Immature natural killer cell (primary cell): ENCODE measurements at regions not wholly inside any gene's neighbourhood (a gene's known extent, or its start where the extent isn't known, plus 50 kb on each side); places are given as distances from the start of the nearest gene placed in this dataset.
A peak's percentile ranks its signal among the peaks of the same experiment; 100 is the strongest.

ENCODE experiments used
- DNase-seq, 3 donors: peaks; one replicate each; pipeline ENCODE4 v3.0.0; 2022; ENCODE audit warnings: mixed read lengths in 1 of 3
- H3K27ac Mint-ChIP-seq, 6 donors: one replicate each; pipeline ENCODE4 v1.8.0; 2020; ENCODE audit warnings: mixed read lengths in 6 of 6, mild to moderate bottlenecking in 5 of 6, inconsistent platforms in 4 of 6, moderate library complexity in 3 of 6
- H3K27me3 Mint-ChIP-seq, 3 donors: one replicate each; pipeline ENCODE4 v1.8.0; 2020 to 2021; ENCODE audit warnings: low read depth in 3 of 3, mild to moderate bottlenecking in 3 of 3, mixed read lengths in 3 of 3, moderate library complexity in 3 of 3, inconsistent platforms in 1 of 3
- H3K36me3 Mint-ChIP-seq, 3 donors: one replicate each; pipeline ENCODE4 v1.8.0; 2020; ENCODE audit warnings: mixed read lengths in 3 of 3, inconsistent platforms in 2 of 3, mild to moderate bottlenecking in 2 of 3
- H3K4me1 Mint-ChIP-seq, 2 donors: one replicate each; pipeline ENCODE4 v1.8.0; 2020; ENCODE audit warnings: inconsistent platforms in 2 of 2, mild to moderate bottlenecking in 2 of 2, mixed read lengths in 2 of 2, moderate library complexity in 1 of 2
- H3K4me3 Mint-ChIP-seq, 5 donors: one replicate each; pipeline ENCODE4 v1.8.0; 2020; ENCODE audit warnings: mild to moderate bottlenecking in 5 of 5, mixed read lengths in 5 of 5, inconsistent platforms in 3 of 5, moderate library complexity in 3 of 5
- H3K9me3 Mint-ChIP-seq, 6 donors: one replicate each; pipeline ENCODE4 v1.8.0; 2020; ENCODE audit warnings: mild to moderate bottlenecking in 6 of 6, mixed read lengths in 6 of 6, inconsistent platforms in 4 of 6, moderate library complexity in 3 of 6

GRCh38 chr11:70578831-70579230, 180.5 kb downstream of the CTTN start:
- Mint-ChIP-seq H3K4me3 (no peak overlapping the region), H3K4me1 (no peaks in the 10 kb centered on the region), H3K36me3 (no peaks in the 10 kb centered on the region), H3K9me3 (no peaks in the 10 kb centered on the region), H3K27ac (no peak overlapping the region), H3K27me3 (peaks cover 0 to 4% (median 0%) of the 10 kb centered on the region in 3 donors)
- DNase-seq = no peak

DNA sequence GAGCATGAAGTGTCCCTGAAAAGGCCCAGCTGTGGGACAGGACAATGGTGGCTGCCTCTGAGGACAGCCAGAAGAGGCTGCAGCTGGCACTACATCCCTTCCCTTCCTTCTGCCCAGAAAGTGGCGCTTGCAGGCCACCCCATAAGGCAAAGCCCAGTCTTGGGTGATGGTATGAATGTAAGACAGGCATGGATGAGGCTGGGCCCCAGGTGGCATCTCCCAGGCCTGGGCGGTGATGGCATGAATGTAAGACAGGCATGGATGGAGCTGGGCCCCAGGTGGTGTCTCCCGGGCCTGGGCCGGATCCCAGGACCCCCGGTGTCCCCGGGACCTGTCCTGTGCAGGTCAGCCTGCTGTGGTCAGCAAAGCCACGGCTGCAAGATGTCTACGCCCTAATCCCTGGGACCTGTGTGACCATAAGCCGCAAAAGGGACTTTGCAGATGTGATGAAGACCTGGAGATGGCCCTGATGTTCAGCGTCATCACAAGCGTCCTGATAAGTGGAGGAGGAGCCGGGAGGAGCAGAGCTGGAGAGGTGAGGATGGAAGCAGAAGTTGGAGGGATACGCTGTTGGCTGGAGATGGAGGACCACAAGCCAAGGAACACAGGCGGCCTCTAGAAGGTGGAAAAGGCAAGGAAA, 181.1 kb downstream of the CTTN start:
- DNase-seq = no peak
- no peak overlapping the region for H3K27ac Mint-ChIP-seq
- H3K4me3 Mint-ChIP-seq = no peak overlapping the region
- H3K9me3 Mint-ChIP-seq = no peaks in the 10 kb centered on the region
- H3K36me3 Mint-ChIP-seq = no peaks in the 10 kb centered on the region
- peaks cover 0 to 2% (median 0%) of the 10 kb centered on the region in 3 donors for H3K27me3 Mint-ChIP-seq
- no peaks in the 10 kb centered on the region for H3K4me1 Mint-ChIP-seq

GRCh38 chr11:70580036-70580805, 181.9 kb downstream of the CTTN start:
- no peaks in the 10 kb centered on the region for H3K9me3 Mint-ChIP-seq
- H3K4me1 Mint-ChIP-seq = no peaks in the 10 kb centered on the region
- no peak for DNase-seq
- no peaks in the 10 kb centered on the region for H3K36me3 Mint-ChIP-seq
- H3K27me3 Mint-ChIP-seq = peaks cover 0 to 3% (median 0%) of the 10 kb centered on the region in 3 donors
- no peak overlapping the region for H3K4me3 Mint-ChIP-seq
- no peak overlapping the region for H3K27ac Mint-ChIP-seq

- Mint-ChIP-seq H3K4me1 (no peaks in the 10 kb centered on the region), H3K27me3 (peaks cover 0 to 7% (median 5%) of the 10 kb centered on the region in 3 donors), H3K9me3 (no peaks in the 10 kb centered on the region), H3K36me3 (no peaks in the 10 kb centered on the region), H3K27ac (no peak overlapping the region), H3K4me3 (no peak overlapping the region)
- no peak for DNase-seq
These were observed 183.9 kb downstream of the CTTN start for GRCh38 chr11:70581991-70582885.

GRCh38 chr11:70582886-70583641, 184.7 kb downstream of the CTTN start:
- Mint-ChIP-seq H3K4me1 (no peaks in the 10 kb centered on the region), H3K9me3 (no peaks in the 10 kb centered on the region), H3K36me3 (no peaks in the 10 kb centered on the region), H3K27me3 (peaks cover 0 to 7% (median 5%) of the 10 kb centered on the region in 3 donors), H3K4me3 (no peak overlapping the region), H3K27ac (no peak overlapping the region)
- DNase-seq = no peak

GRCh38 chr11:70583781-70584218, 185.5 kb downstream of the CTTN start:
- Mint-ChIP-seq H3K27me3 (peaks cover 0 to 7% (median 5%) of the 10 kb centered on the region in 3 donors), H3K4me3 (no peak overlapping the region), H3K9me3 (no peaks in the 10 kb centered on the region), H3K27ac (no peak overlapping the region), H3K36me3 (no peaks in the 10 kb centered on the region), H3K4me1 (no peaks in the 10 kb centered on the region)
- DNase-seq = no peak

DNA sequence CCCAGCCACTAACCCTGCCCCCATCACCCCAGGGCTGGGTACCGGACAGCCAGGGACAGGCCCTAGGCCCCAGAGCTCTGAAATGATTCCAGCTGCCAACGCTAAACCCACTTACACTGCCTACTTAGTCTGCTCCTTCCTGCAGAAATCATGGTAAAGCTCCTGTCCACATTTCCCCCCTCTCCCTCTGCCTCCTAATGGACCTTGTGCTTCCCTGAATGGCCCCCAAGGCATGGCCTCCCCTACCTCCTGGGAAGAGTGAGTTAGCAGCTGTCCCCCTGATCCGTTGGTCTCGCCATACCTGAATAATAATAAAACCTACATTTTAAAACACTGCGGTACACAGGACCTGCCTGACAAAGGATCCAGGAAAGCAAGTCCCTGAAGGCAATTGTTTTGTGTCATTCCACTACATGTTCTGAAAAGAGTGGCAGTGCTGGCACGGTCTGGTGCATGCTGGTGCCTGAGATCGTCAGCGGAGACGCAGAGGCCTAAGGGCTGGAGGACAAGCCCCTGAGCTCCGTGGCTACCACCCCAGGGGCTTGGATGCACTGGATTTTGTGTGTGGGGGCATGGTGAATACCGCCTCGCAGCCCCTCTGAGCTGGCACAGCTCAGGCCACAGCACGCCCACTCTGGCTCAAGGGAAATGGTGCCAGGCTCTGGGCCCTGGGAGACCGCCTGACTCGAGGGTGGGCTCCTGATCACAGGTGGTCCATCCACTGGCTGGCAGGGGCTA, 186.3 kb downstream of the CTTN start:
- H3K4me3 Mint-ChIP-seq = no peak overlapping the region
- H3K27ac Mint-ChIP-seq = no peak overlapping the region
- H3K4me1 Mint-ChIP-seq = peaks cover 2 to 5% of the 10 kb centered on the region in 2 donors
- DNase-seq = no peak
- H3K36me3 Mint-ChIP-seq = no peaks in the 10 kb centered on the region
- H3K9me3 Mint-ChIP-seq = no peaks in the 10 kb centered on the region
- peaks cover 0 to 7% (median 6%) of the 10 kb centered on the region in 3 donors for H3K27me3 Mint-ChIP-seq

- DNase-seq = no peak
- Mint-ChIP-seq H3K27ac (no peak overlapping the region), H3K4me3 (no peak overlapping the region), H3K27me3 (peaks cover 0 to 8% (median 6%) of the 10 kb centered on the region in 3 donors), H3K36me3 (no peaks in the 10 kb centered on the region), H3K4me1 (peaks cover 2 to 8% of the 10 kb centered on the region in 2 donors), H3K9me3 (no peaks in the 10 kb centered on the region)
These were observed 186.9 kb downstream of the CTTN start for GRCh38 chr11:70585236-70585545.

DNA sequence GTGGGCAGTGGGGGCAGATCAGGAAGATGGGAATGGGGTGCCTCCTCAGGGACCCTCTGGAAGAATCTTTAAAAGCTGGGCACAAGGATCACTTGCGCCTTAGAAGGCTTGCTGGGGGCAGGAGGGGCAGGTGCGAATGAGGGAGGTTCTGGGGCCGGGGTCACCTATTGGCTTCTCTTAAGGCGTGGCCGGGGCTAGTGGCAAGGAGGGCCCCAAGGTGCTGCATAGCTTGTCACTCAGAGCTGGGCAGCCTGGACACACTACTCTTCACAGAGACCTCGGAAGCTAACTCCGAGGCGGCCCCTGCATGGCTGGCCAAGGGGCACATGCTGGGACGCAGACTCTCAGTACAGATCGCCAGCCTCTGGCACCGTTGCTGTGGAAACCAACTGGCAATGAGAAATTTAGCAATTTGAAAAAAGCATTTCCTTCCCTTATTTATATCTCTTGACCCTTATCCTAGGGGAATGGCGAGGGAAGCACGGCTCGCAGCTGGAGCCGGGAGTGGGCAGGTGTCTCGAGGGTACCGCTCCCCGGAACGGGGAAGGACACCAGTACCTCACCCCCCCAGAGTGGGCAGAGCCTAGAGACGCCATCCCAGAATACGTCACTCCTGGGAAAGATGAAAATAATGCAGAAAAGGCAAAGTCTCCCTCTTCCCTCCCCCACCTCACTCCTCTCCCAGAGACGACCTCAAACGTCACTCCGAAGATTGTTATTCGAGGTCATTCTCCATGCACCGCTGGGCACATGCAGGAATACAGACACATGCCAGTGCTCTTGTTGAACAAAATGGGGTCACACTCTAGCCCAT, 188.1 kb downstream of the CTTN start:
- DNase-seq = no peak
- H3K27me3 Mint-ChIP-seq = peaks cover 6 to 15% (median 6%) of the 10 kb centered on the region in 3 donors
- H3K9me3 Mint-ChIP-seq = no peaks in the 10 kb centered on the region
- H3K36me3 Mint-ChIP-seq = no peaks in the 10 kb centered on the region
- H3K4me3 Mint-ChIP-seq = no peak overlapping the region
- no peak overlapping the region for H3K27ac Mint-ChIP-seq
- peaks cover 6 to 17% of the 10 kb centered on the region in 2 donors for H3K4me1 Mint-ChIP-seq

DNA sequence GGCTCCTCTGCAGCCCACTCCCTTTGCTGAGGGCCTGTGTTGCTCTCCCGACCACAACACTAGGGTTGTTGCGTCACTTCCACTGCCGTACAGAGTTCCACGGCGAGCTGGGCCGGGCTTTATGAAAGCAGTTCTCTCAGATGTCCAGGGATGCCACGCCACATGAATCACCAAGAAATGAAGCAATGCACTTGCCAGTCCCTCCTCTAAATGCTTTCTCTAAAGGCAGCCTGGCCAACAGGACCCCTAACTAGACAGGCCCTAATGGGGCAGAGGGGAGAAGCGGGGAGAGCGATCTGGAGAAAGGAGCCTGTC, 188.7 kb downstream of the CTTN start:
- no peak for DNase-seq
- Mint-ChIP-seq H3K4me3 (no peak overlapping the region), H3K27me3 (peaks cover 6 to 15% (median 6%) of the 10 kb centered on the region in 3 donors), H3K9me3 (no peaks in the 10 kb centered on the region), H3K36me3 (no peaks in the 10 kb centered on the region), H3K27ac (no peak overlapping the region), H3K4me1 (peaks cover 6 to 17% of the 10 kb centered on the region in 2 donors)

GRCh38 chr11:70590356-70590991, 192.1 kb downstream of the CTTN start:
- Mint-ChIP-seq H3K27ac (no peak overlapping the region), H3K4me3 (peak overlapping the region in 1 of 5 donors; percentile 34)
- DNase-seq = peak; percentile 21 to 38 (median 34)

GRCh38 chr11:70592641-70593165, 194.4 kb downstream of the CTTN start:
- no peak for DNase-seq
- Mint-ChIP-seq H3K27ac (no peak overlapping the region), H3K4me3 (no peak overlapping the region), H3K4me1 (peaks cover 6 to 17% of the 10 kb centered on the region in 2 donors), H3K9me3 (no peaks in the 10 kb centered on the region), H3K27me3 (peaks cover 4 to 17% (median 13%) of the 10 kb centered on the region in 3 donors), H3K36me3 (no peaks in the 10 kb centered on the region)

More at GRCh38 chr11:70590356-70590991, 192.1 kb downstream of the CTTN start:
- Mint-ChIP-seq H3K27me3 (peaks cover 4 to 20% (median 10%) of the 10 kb centered on the region in 3 donors), H3K4me1 (peaks cover 6 to 17% of the 10 kb centered on the region in 2 donors), H3K9me3 (no peaks in the 10 kb centered on the region), H3K36me3 (no peaks in the 10 kb centered on the region)
